Parathyroid adenoma (tissue), 2 donors: ENCODE measurements at regions not wholly inside any gene's neighbourhood (a gene's known extent, or its start where the extent isn't known, plus 50 kb on each side); places are given as distances from the start of the nearest gene placed in this dataset.
A peak's percentile ranks its signal among the peaks of the same experiment; 100 is the strongest.
"Not testable (repeated sequence)": the region's sequence is repeated elsewhere in the genome, so short reads cannot be mapped to it uniquely, and the experiment has no call there.

Source experiments
- H2AFZ ChIP-seq: fragments of 300-600 bp; sonication (generic); one replicate; pipeline ENCODE4 v1.7.0; 2017; ENCODE audit warnings: antibody characterized with exemption, mild to moderate bottlenecking
- H3K27ac ChIP-seq: fragments of 300-600 bp; sonication (generic); one replicate; pipeline ENCODE4 v1.7.0; 2017
- H3K27me3 ChIP-seq: fragments of 300-600 bp; sonication (generic); one replicate; pipeline ENCODE4 v1.7.0; 2017; ENCODE audit warnings: low read length; ENCODE audit not compliant: control insufficient read depth, insufficient read depth
- H3K36me3 ChIP-seq: fragments of 300-600 bp; sonication (generic); one replicate; pipeline ENCODE4 v1.7.0; 2017; ENCODE audit warnings: low read length; ENCODE audit not compliant: control insufficient read depth, insufficient read depth
- H3K4me1 ChIP-seq: fragments of 300-600 bp; sonication (generic); one replicate; pipeline ENCODE4 v1.7.0; 2017; ENCODE audit warnings: control low read depth
- H3K4me2 ChIP-seq: fragments of 300-600 bp; sonication (generic); one replicate; pipeline ENCODE4 v1.7.0; 2017; ENCODE audit warnings: low read length
- H3K4me3 ChIP-seq: fragments of 300-600 bp; sonication (generic); one replicate; pipeline ENCODE4 v1.7.0; 2017; ENCODE audit warnings: low read depth, low read length
- H3K79me2 ChIP-seq: fragments of 300-600 bp; sonication (generic); one replicate; pipeline ENCODE4 v1.7.0; 2017; ENCODE audit warnings: control low read depth
- H3K9ac ChIP-seq: fragments of 300-600 bp; sonication (generic); one replicate; pipeline ENCODE4 v1.7.0; 2017; ENCODE audit warnings: mild to moderate bottlenecking
- H3K9me3 ChIP-seq: fragments of 300-600 bp; sonication (generic); one replicate; pipeline ENCODE4 v1.7.0; 2017; ENCODE audit warnings: low read length; ENCODE audit not compliant: control insufficient read depth
- CTCF ChIP-seq: fragments of 300-600 bp; sonication (generic); IDR thresholded peaks from one replicate; pipeline ENCODE4 v1.7.0; 2017; ENCODE audit warnings: antibody characterized with exemption, mild to moderate bottlenecking
- donor health status: primary hyperparathyroidism.

GRCh38 chr3:75604286-75604934, 59.7 kb upstream of the FRG2C start:
- H3K4me1 ChIP-seq, H2AFZ ChIP-seq, H3K27ac ChIP-seq, H3K4me2 ChIP-seq, H3K9ac ChIP-seq, H3K27me3 ChIP-seq, H3K9me3 ChIP-seq, H3K79me2 ChIP-seq, H3K4me3 ChIP-seq, H3K36me3 ChIP-seq: not testable (repeated sequence)
- TF ChIP-seq CTCF: peak; percentile 62

GRCh38 chr3:75607996-75608395, 56.1 kb upstream of the FRG2C start:
- not testable (repeated sequence) for H2AFZ ChIP-seq, H3K9ac ChIP-seq, H3K4me3 ChIP-seq, H3K36me3 ChIP-seq, H3K4me2 ChIP-seq, H3K79me2 ChIP-seq, H3K27ac ChIP-seq, H3K27me3 ChIP-seq, H3K9me3 ChIP-seq, H3K4me1 ChIP-seq

- not testable (repeated sequence) for H3K9me3 ChIP-seq, H3K36me3 ChIP-seq, H3K4me1 ChIP-seq, H3K9ac ChIP-seq, H2AFZ ChIP-seq, H3K4me3 ChIP-seq, H3K79me2 ChIP-seq, H3K27ac ChIP-seq, H3K27me3 ChIP-seq, H3K4me2 ChIP-seq
These were observed 54.5 kb upstream of the FRG2C start for GRCh38 chr3:75609598-75609997.

- H3K9me3 ChIP-seq: no peaks in the 10 kb centered on the region
- TF ChIP-seq CTCF: no peak
- H3K79me2 ChIP-seq: no peaks in the 10 kb centered on the region
- H3K4me2 ChIP-seq: no peak overlapping the region
- no peaks in the 10 kb centered on the region for H3K4me1 ChIP-seq
- no peaks in the 10 kb centered on the region for H3K36me3 ChIP-seq
- no peak overlapping the region for H2AFZ ChIP-seq
- H3K4me3 ChIP-seq: no peak overlapping the region
- no peak overlapping the region for H3K9ac ChIP-seq
- no peaks in the 10 kb centered on the region for H3K27me3 ChIP-seq
- no peak overlapping the region for H3K27ac ChIP-seq
These were observed 53.4 kb upstream of the FRG2C start for GRCh38 chr3:75610773-75611172.

- H3K27me3 ChIP-seq: not testable (repeated sequence)
These were observed 52.2 kb upstream of the FRG2C start for GRCh38 chr3:75611724-75612460.

More at GRCh38 chr3:75611724-75612460, 52.2 kb upstream of the FRG2C start:
- not testable (repeated sequence) for H3K36me3 ChIP-seq, H3K79me2 ChIP-seq, H2AFZ ChIP-seq, H3K4me1 ChIP-seq, H3K4me3 ChIP-seq, H3K9ac ChIP-seq, H3K27ac ChIP-seq, H3K4me2 ChIP-seq, H3K9me3 ChIP-seq
